HG02588 (cell line): ENCODE measurements at regions not wholly inside any gene's neighbourhood (a gene's known extent, or its start where the extent isn't known, plus 50 kb on each side); places are given as distances from the start of the nearest gene placed in this dataset.
"Not testable (repeated sequence)": the region's sequence is repeated elsewhere in the genome, so short reads cannot be mapped to it uniquely, and the experiment has no call there.

Source experiments
- ATAC-seq: cut with Tn5 transposase; IDR thresholded peaks from one replicate; pipeline ENCODE4 v1.9.1; 2021; ENCODE audit warnings: mild to moderate bottlenecking, moderate library complexity; ENCODE audit not compliant: unreplicated experiment

- ATAC-seq: not testable (repeated sequence)
Observed at GRCh38 chr9:42430674-42431615, 247.5 kb downstream of the SPATA31A6 start.

- not testable (repeated sequence) for ATAC-seq
Observed at GRCh38 chr9:42431616-42432010, 248.2 kb downstream of the SPATA31A6 start.

GRCh38 chr9:42434844-42435714 lies 251.6 kb downstream of the SPATA31A6 start:
- not testable (repeated sequence) for ATAC-seq

GRCh38 chr9:42435715-42436342 lies 252.4 kb downstream of the SPATA31A6 start:
- ATAC-seq: not testable (repeated sequence)

GRCh38 chr9:42437057-42437759 lies 253.7 kb downstream of the SPATA31A6 start:
- not testable (repeated sequence) for ATAC-seq

GRCh38 chr9:42442680-42443079 lies 259.2 kb downstream of the SPATA31A6 start:
- ATAC-seq: not testable (repeated sequence)

GRCh38 chr9:42443414-42443813 lies 260.0 kb downstream of the SPATA31A6 start:
- peak; percentile 57 for ATAC-seq

GRCh38 chr9:42461436-42461835 lies 278.0 kb downstream of the SPATA31A6 start:
- ATAC-seq: not testable (repeated sequence)

- not testable (repeated sequence) for ATAC-seq
Observed at GRCh38 chr9:42461863-42462262, 278.4 kb downstream of the SPATA31A6 start.

- not testable (repeated sequence) for ATAC-seq
Observed at GRCh38 chr9:42463981-42464380, 280.5 kb downstream of the SPATA31A6 start.

GRCh38 chr9:42470577-42470976 lies 287.1 kb downstream of the SPATA31A6 start:
- ATAC-seq: not testable (repeated sequence)

GRCh38 chr9:42490989-42491388 lies 307.5 kb downstream of the SPATA31A6 start:
- ATAC-seq: not testable (repeated sequence)

- not testable (repeated sequence) for ATAC-seq
Observed at GRCh38 chr9:42502620-42503264, 319.3 kb downstream of the SPATA31A6 start.

- ATAC-seq: not testable (repeated sequence)
Observed at GRCh38 chr9:42508111-42508510, 324.7 kb downstream of the SPATA31A6 start.

GRCh38 chr9:42513535-42513934 lies 330.1 kb downstream of the SPATA31A6 start:
- ATAC-seq: not testable (repeated sequence)

GRCh38 chr9:42534325-42534983 lies 351.0 kb downstream of the SPATA31A6 start:
- not testable (repeated sequence) for ATAC-seq

GRCh38 chr9:42534984-42535325 lies 351.5 kb downstream of the SPATA31A6 start:
- ATAC-seq: not testable (repeated sequence)

- not testable (repeated sequence) for ATAC-seq
Observed at GRCh38 chr9:42550789-42551357, 367.4 kb downstream of the SPATA31A6 start.

GRCh38 chr9:42568530-42568929 lies 385.1 kb downstream of the SPATA31A6 start:
- ATAC-seq: not testable (repeated sequence)
